Breast epithelium (tissue), 3 donors: ENCODE measurements at regions not wholly inside any gene's neighbourhood (a gene's known extent, or its start where the extent isn't known, plus 50 kb on each side); places are given as distances from the start of the nearest gene placed in this dataset.

Experiments
- CTCF ChIP-seq, 3 donors: fragments of 450-650 bp; IDR thresholded peaks; one replicate each; pipeline ENCODE4 v1.5.1; 2016 to 2017; ENCODE audit warnings: antibody characterized with exemption in 3 of 3, mild to moderate bottlenecking in 3 of 3, moderate library complexity in 3 of 3
- POLR2A ChIP-seq: fragments of 450-650 bp; IDR thresholded peaks from one replicate; pipeline ENCODE4 v1.6.1; 2016; ENCODE audit warnings: antibody characterized with exemption, mild to moderate bottlenecking, moderate library complexity
- POLR2AphosphoS5 ChIP-seq, 3 donors: sonication (generic); formaldehyde crosslinking; IDR thresholded peaks; one replicate each; pipeline ENCODE4 v1.6.1; 2017; ENCODE audit warnings: antibody characterized with exemption in 3 of 3

GRCh38 chrX:3771766-3772165 is 58.3 kb upstream of the PRKX start:
- TF ChIP-seq POLR2A (no peak), CTCF (IDR thresholded peaks at IDR 0.05) (no peak), POLR2AphosphoS5 (IDR thresholded peaks at IDR 0.05) (no peak)
